ENCODE measurements at regions not wholly inside any gene's neighbourhood (a gene's known extent, or its start where the extent isn't known, plus 50 kb on each side); places are given as distances from the start of the nearest gene placed in this dataset.

DNA sequence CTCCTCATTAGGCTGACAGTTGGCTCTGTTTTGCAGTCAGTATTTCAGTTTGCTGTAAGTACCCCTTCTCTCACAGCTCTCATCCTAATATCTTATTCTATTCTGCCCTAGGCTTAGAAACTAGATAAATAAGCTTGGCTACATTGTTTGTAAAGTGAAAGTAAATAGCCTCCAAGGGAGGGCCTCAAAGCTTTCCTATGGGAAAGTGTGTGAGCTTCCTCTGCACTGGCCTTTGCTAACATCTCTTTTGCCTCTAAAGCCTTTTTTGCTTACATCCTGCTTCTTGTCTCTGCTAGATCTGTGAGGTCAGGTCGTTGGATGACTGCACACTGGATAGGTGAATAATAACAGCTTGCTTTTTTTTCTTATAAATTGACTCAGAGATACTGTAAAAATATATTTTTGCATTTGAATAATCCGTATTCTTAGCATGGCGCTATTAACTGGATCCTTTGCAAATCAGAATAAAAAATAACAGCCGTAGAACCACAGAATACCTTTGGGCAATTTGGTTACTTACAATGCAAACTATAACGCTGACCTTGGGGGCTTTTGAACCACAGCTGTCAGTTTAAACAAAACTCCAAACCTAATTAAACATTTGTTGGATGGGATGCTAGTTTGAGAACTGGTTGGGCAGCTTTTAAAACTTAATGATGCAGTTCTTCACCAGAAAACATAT, 55.1 kb downstream of the TTC6 start:
- DNase-seq, result no peak
- Mint-ChIP-seq H3K4me1 (ENCODE audit: low read depth) (peaks cover 23% of the 10 kb centered on the region), H3K27me3 (ENCODE audit: insufficient read depth) (peaks cover 6% of the 10 kb centered on the region; the same call in 1 of the 2 replicates), H3K4me3 (no peak overlapping the region), H3K27ac (no peak overlapping the region), H3K9me3 (no peaks in the 10 kb centered on the region), H3K36me3 (ENCODE audit: low read depth) (no peaks in the 10 kb centered on the region)
- no peak for TF ChIP-seq CTCF (IDR thresholded peaks at IDR 0.05)

DNA sequence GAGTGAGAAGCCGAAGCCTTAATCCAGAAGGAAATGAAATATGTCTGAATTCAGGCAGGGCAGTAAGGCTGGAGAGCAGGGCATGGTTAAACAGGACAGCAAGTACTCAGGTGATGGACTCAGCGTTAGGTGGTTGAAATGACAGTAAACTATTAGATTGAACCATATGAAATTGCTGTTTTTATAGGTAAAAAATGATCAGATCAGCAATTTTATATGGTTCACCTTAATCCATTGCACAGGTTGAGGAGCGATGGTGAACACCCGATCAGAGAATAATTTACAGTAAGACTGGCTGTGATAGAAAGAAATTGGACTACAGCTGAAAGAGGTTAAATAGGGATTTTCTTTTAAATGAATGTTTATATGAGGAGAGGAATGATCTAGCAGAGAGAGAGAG, 56.6 kb downstream of the TTC6 start:
- no peak for TF ChIP-seq CTCF (IDR thresholded peaks at IDR 0.05)
- H3K27me3 Mint-ChIP-seq (ENCODE audit: insufficient read depth), result peaks cover 6% of the 10 kb centered on the region; the same call in 1 of the 2 replicates
- DNase-seq, result no peak
- H3K36me3 Mint-ChIP-seq (ENCODE audit: low read depth), result no peaks in the 10 kb centered on the region
- H3K4me1 Mint-ChIP-seq (ENCODE audit: low read depth), result peaks cover 34% of the 10 kb centered on the region
- no peaks in the 10 kb centered on the region for H3K9me3 Mint-ChIP-seq
- H3K27ac Mint-ChIP-seq, result no peak overlapping the region
- no peak overlapping the region for H3K4me3 Mint-ChIP-seq

- no peak for TF ChIP-seq CTCF (IDR thresholded peaks at IDR 0.05)
- H3K9me3 Mint-ChIP-seq, result no peaks in the 10 kb centered on the region; the same call in 1 of the 2 replicates
- H3K27ac Mint-ChIP-seq, result peak overlapping the region; percentile 63; the same call in 1 of the 2 replicates
- DNase-seq, result no peak
- no peak overlapping the region for H3K4me3 Mint-ChIP-seq
- peaks cover under 1% of the 10 kb centered on the region; the same call in 1 of the 2 replicates for H3K27me3 Mint-ChIP-seq (ENCODE audit: insufficient read depth)
- peaks cover 43% of the 10 kb centered on the region for H3K4me1 Mint-ChIP-seq (ENCODE audit: low read depth)
- no peaks in the 10 kb centered on the region for H3K36me3 Mint-ChIP-seq (ENCODE audit: low read depth)
Measured at GRCh38 chr14:37655418-37655817, 60.0 kb downstream of the TTC6 start.

DNA sequence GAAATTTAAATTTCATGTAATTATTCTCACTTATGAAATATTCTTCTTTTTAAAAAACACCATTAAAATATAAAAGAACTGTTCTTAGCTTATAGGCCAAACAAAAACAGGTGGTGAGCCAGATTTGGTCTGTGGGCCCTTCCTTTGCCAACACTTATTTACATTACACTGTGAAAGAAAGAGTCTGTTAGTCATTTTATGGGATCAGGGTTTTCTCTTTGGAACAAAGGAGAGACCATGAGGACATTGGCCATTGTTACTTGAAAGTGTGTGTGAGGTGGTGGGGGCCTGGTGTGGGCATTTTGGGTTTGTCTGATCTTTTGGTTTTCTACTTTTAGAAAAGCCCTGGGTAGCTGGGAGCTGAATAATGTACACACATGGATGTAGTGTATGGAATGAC, 62.7 kb downstream of the TTC6 start:
- no peak for DNase-seq
- H3K27ac Mint-ChIP-seq, result no peak overlapping the region; the same call in 1 of the 2 replicates
- no peaks in the 10 kb centered on the region; the same call in 1 of the 2 replicates for H3K9me3 Mint-ChIP-seq
- H3K36me3 Mint-ChIP-seq (ENCODE audit: low read depth), result peaks cover 5% of the 10 kb centered on the region; the same call in 1 of the 2 replicates
- no peaks in the 10 kb centered on the region for H3K27me3 Mint-ChIP-seq (ENCODE audit: insufficient read depth)
- no peak for TF ChIP-seq CTCF (IDR thresholded peaks at IDR 0.05)
- H3K4me3 Mint-ChIP-seq, result no peak overlapping the region
- peaks cover 45% of the 10 kb centered on the region for H3K4me1 Mint-ChIP-seq (ENCODE audit: low read depth)

DNA sequence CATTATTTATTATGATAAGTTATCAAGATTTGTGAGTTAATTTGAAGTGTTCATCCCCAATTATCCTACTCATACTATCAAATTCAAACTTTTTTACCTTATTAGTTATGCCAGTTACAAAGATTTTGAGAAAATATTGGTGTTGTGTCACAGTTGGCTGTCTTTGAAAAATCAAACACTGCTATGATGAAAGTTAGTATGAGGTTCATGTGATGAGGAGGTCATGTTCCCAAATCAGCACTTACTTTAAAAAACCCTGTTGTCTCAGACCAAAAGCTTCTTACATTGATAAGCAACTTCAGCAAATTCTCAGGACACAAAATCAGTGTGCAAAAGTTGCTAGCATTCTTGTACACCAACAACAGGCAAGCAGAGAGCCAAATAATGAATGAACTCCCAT, 68.1 kb downstream of the TTC6 start:
- Mint-ChIP-seq H3K36me3 (ENCODE audit: low read depth) (peaks cover 9% of the 10 kb centered on the region; the same call in 1 of the 2 replicates), H3K27me3 (ENCODE audit: insufficient read depth) (no peaks in the 10 kb centered on the region; the same call in 1 of the 2 replicates), H3K4me1 (ENCODE audit: low read depth) (peaks cover 18% of the 10 kb centered on the region), H3K27ac (no peak overlapping the region), H3K9me3 (no peaks in the 10 kb centered on the region; the same call in 1 of the 2 replicates), H3K4me3 (no peak overlapping the region)
- no peak for TF ChIP-seq CTCF (IDR thresholded peaks at IDR 0.05)
- no peak for DNase-seq
